ENCODE measurements at regions not wholly inside any gene's neighbourhood (a gene's known extent, or its start where the extent isn't known, plus 50 kb on each side); places are given as distances from the start of the nearest gene placed in this dataset.

- Histone ChIP-seq H3K4me1 (ENCODE audit: insufficient read depth, low read length, poor library complexity, severe bottlenecking) (no peaks in the 10 kb centered on the region), H3K36me3 (ENCODE audit: insufficient read depth, low read length) (no peaks in the 10 kb centered on the region), H3K9me3 (ENCODE audit: insufficient read depth, low read depth, low read length) (no peaks in the 10 kb centered on the region; the same call in 1 of the 2 replicates), H3K9me2 (replicated peaks; ENCODE audit: low read depth, low read length) (no peaks in the 10 kb centered on the region), H3F3A (ENCODE audit: low read depth) (no peaks in the 10 kb centered on the region), H4K20me1 (ENCODE audit: insufficient read depth, low read length, poor library complexity, severe bottlenecking) (no peaks in the 10 kb centered on the region), H3K27me3 (ENCODE audit: insufficient read depth, low read length, poor library complexity, severe bottlenecking) (no peaks in the 10 kb centered on the region), H3K79me2 (ENCODE audit: insufficient read depth, low read length) (no peaks in the 10 kb centered on the region), H3K4me2 (ENCODE audit: low read depth, low read length, poor library complexity, severe bottlenecking) (no peak overlapping the region), H2AFZ (ENCODE audit: low read length) (no peak overlapping the region), H3K4me3 (ENCODE audit: low read length, poor library complexity, severe bottlenecking) (no peak overlapping the region), H3K9ac (ENCODE audit: low read depth, low read length, poor library complexity, severe bottlenecking) (no peak overlapping the region)
- TF ChIP-seq CTCF (conservative IDR thresholded peaks at IDR 0.05; ENCODE audit: low read length) (no peak), EZH2phosphoT487 (IDR thresholded peaks at IDR 0.05; ENCODE audit: borderline replicate concordance) (no peak)
These were observed 178.8 kb upstream of the C9orf72 start for GRCh38 chr9:27752069-27752468.

GRCh38 chr9:27755846-27756245 is 182.6 kb upstream of the C9orf72 start:
- Histone ChIP-seq H3K9ac (ENCODE audit: low read depth, low read length, poor library complexity, severe bottlenecking) (no peak overlapping the region), H3F3A (ENCODE audit: low read depth) (no peaks in the 10 kb centered on the region), H3K36me3 (ENCODE audit: insufficient read depth, low read length) (no peaks in the 10 kb centered on the region), H3K79me2 (ENCODE audit: insufficient read depth, low read length) (no peaks in the 10 kb centered on the region), H3K9me2 (replicated peaks; ENCODE audit: low read depth, low read length) (no peaks in the 10 kb centered on the region), H3K4me1 (ENCODE audit: insufficient read depth, low read length, poor library complexity, severe bottlenecking) (no peaks in the 10 kb centered on the region), H3K27me3 (ENCODE audit: insufficient read depth, low read length, poor library complexity, severe bottlenecking) (no peaks in the 10 kb centered on the region), H4K20me1 (ENCODE audit: insufficient read depth, low read length, poor library complexity, severe bottlenecking) (no peaks in the 10 kb centered on the region), H3K9me3 (ENCODE audit: insufficient read depth, low read depth, low read length) (no peaks in the 10 kb centered on the region; the same call in 1 of the 2 replicates), H3K4me2 (ENCODE audit: low read depth, low read length, poor library complexity, severe bottlenecking) (no peak overlapping the region), H3K4me3 (ENCODE audit: low read length, poor library complexity, severe bottlenecking) (no peak overlapping the region), H2AFZ (ENCODE audit: low read length) (no peak overlapping the region)
- TF ChIP-seq EZH2phosphoT487 (IDR thresholded peaks at IDR 0.05; ENCODE audit: borderline replicate concordance) (no peak), CTCF (conservative IDR thresholded peaks at IDR 0.05; ENCODE audit: low read length) (no peak)

GRCh38 chr9:27756418-27756817 is 183.1 kb upstream of the C9orf72 start:
- Histone ChIP-seq H3K4me3 (ENCODE audit: low read length, poor library complexity, severe bottlenecking) (no peak overlapping the region), H3K27me3 (ENCODE audit: insufficient read depth, low read length, poor library complexity, severe bottlenecking) (no peaks in the 10 kb centered on the region), H4K20me1 (ENCODE audit: insufficient read depth, low read length, poor library complexity, severe bottlenecking) (no peaks in the 10 kb centered on the region), H3K9ac (ENCODE audit: low read depth, low read length, poor library complexity, severe bottlenecking) (no peak overlapping the region), H2AFZ (ENCODE audit: low read length) (no peak overlapping the region), H3F3A (ENCODE audit: low read depth) (no peaks in the 10 kb centered on the region), H3K36me3 (ENCODE audit: insufficient read depth, low read length) (no peaks in the 10 kb centered on the region), H3K9me3 (ENCODE audit: insufficient read depth, low read depth, low read length) (no peaks in the 10 kb centered on the region; the same call in 1 of the 2 replicates), H3K9me2 (replicated peaks; ENCODE audit: low read depth, low read length) (no peaks in the 10 kb centered on the region), H3K79me2 (ENCODE audit: insufficient read depth, low read length) (no peaks in the 10 kb centered on the region), H3K4me1 (ENCODE audit: insufficient read depth, low read length, poor library complexity, severe bottlenecking) (no peaks in the 10 kb centered on the region), H3K4me2 (ENCODE audit: low read depth, low read length, poor library complexity, severe bottlenecking) (no peak overlapping the region)
- TF ChIP-seq CTCF (conservative IDR thresholded peaks at IDR 0.05; ENCODE audit: low read length): no peak
- no peak for TF ChIP-seq EZH2phosphoT487 (IDR thresholded peaks at IDR 0.05; ENCODE audit: borderline replicate concordance)

Measured in Loucy (cell line).